Neural progenitor cell (in vitro differentiated cells): ENCODE measurements at regions not wholly inside any gene's neighbourhood (a gene's known extent, or its start where the extent isn't known, plus 50 kb on each side); places are given as distances from the start of the nearest gene placed in this dataset.
A peak's percentile ranks its signal among the peaks of the same experiment; 100 is the strongest.

ENCODE experiments used
- DNase-seq: peaks from one replicate; pipeline ENCODE4 v3.0.0-alpha.2; 2016; ENCODE audit warnings: low spot score
- H2AFZ ChIP-seq: fragments of 200-600 bp; sonication (generic); replicated peaks from 2 replicates; pipeline ENCODE4 v1.6.1; 2016; ENCODE audit warnings: antibody characterized with exemption
- H3F3A ChIP-seq: fragments of 200-600 bp; sonication (generic); 2 replicates; pipeline ENCODE4 v1.6.1; 2016; ENCODE audit warnings: antibody characterized with exemption, low read depth
- H3K27ac ChIP-seq: fragments of 200-600 bp; sonication (generic); 2 replicates; pipeline ENCODE4 v1.5.1; 2016; ENCODE audit warnings: mild to moderate bottlenecking
- H3K27me3 ChIP-seq: fragments of 200-600 bp; sonication (generic); 2 replicates; pipeline ENCODE4 v1.6.1; 2016; ENCODE audit warnings: mild to moderate bottlenecking, moderate library complexity
- H3K36me3 ChIP-seq: fragments of 200-600 bp; sonication (generic); 2 replicates; pipeline ENCODE4 v1.5.1; 2016
- H3K4me1 ChIP-seq: fragments of 200-600 bp; sonication (generic); 2 replicates; pipeline ENCODE4 v1.6.1; 2016; ENCODE audit warnings: mixed run types
- H3K4me2 ChIP-seq: fragments of 200-600 bp; sonication (generic); 2 replicates; pipeline ENCODE4 v1.6.1; 2016
- H3K4me3 ChIP-seq: fragments of 200-600 bp; sonication (generic); 2 replicates; pipeline ENCODE4 v1.5.1; 2016
- H3K79me2 ChIP-seq: fragments of 200-600 bp; sonication (generic); 2 replicates; pipeline ENCODE4 v1.6.1; 2016; ENCODE audit warnings: low read depth
- H3K9ac ChIP-seq: fragments of 200-600 bp; sonication (generic); 2 replicates; pipeline ENCODE4 v1.6.1; 2016
- H3K9me3 ChIP-seq: fragments of 200-600 bp; sonication (generic); 2 replicates; pipeline ENCODE4 v1.5.1; 2016; ENCODE audit warnings: low read depth
- H4K20me1 ChIP-seq: fragments of 200-600 bp; sonication (generic); 2 replicates; pipeline ENCODE4 v1.6.1; 2016; ENCODE audit warnings: low read depth
- H3K27ac Mint-ChIP-seq: 3 replicates; pipeline ENCODE4 v1.8.0; 2021; ENCODE audit warnings: mixed read lengths
- H3K27me3 Mint-ChIP-seq: 2 replicates; pipeline ENCODE4 v1.8.0; 2022; ENCODE audit warnings: low read depth, mild to moderate bottlenecking, inconsistent platforms, moderate library complexity, mixed read lengths; ENCODE audit not compliant: insufficient read depth
- H3K36me3 Mint-ChIP-seq: 3 replicates; pipeline ENCODE4 v1.8.0; 2021; ENCODE audit warnings: mixed read lengths
- H3K4me1 Mint-ChIP-seq: 3 replicates; pipeline ENCODE4 v1.8.0; 2021; ENCODE audit warnings: mixed read lengths
- H3K4me3 Mint-ChIP-seq: 3 replicates; pipeline ENCODE4 v1.8.0; 2021; ENCODE audit warnings: mild to moderate bottlenecking, moderate library complexity, mixed read lengths
- H3K9me3 Mint-ChIP-seq: 3 replicates; pipeline ENCODE4 v1.8.0; 2020; ENCODE audit warnings: mixed read lengths
- EZH2 ChIP-seq: fragments of 200-600 bp; sonication (generic); IDR thresholded peaks from 2 replicates; pipeline ENCODE4 v1.6.1; 2017; ENCODE audit warnings: antibody characterized with exemption, mild to moderate bottlenecking, moderate library complexity
- EZH2phosphoT487 ChIP-seq: fragments of 200-600 bp; sonication (generic); IDR thresholded peaks from 2 replicates; pipeline ENCODE4 v1.6.1; 2017; ENCODE audit warnings: antibody characterized with exemption
- TF ChIP-seq, protein P1 (sequence below): fragments of 200-600 bp; sonication (generic); IDR thresholded peaks from 2 replicates; pipeline ENCODE4 v1.5.1; 2017; ENCODE audit warnings: antibody characterized with exemption, mild to moderate bottlenecking

DNA sequence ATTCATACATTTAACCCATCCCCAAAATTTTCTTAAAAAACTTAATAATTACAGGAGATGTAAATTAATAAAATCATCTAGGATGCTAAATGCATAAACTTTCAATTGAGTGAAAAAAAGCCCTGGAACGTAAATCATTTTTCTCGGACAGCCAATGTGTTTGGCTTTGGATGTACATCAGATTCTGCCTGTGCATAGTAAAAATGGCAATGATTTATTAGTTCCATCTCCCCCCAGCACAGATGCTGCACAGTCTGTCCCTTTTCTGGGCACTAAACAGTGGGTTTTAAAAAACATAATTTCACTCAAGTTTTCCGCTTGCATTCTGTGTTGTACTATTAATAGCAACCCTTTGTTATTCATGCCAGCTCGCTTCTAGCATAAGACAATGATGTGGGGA is 147.7 kb downstream of the TM9SF2 start:
- Mint-ChIP-seq H3K4me1 (peaks cover 17% of the 10 kb centered on the region), H3K36me3 (no peaks in the 10 kb centered on the region), H3K9me3 (no peaks in the 10 kb centered on the region), H3K27me3 (peaks cover 4% of the 10 kb centered on the region), H3K27ac (no peak overlapping the region), H3K4me3 (no peak overlapping the region)
- no peak overlapping the region for H3K4me2 ChIP-seq
- no peak for DNase-seq
- H3K36me3 ChIP-seq, result no peaks in the 10 kb centered on the region
- H3K4me1 ChIP-seq, result peaks cover 16% of the 10 kb centered on the region
- no peak overlapping the region for H3K9ac ChIP-seq
- no peaks in the 10 kb centered on the region for H3F3A ChIP-seq
- no peak overlapping the region for H2AFZ ChIP-seq
- no peaks in the 10 kb centered on the region for H3K79me2 ChIP-seq
- no peak overlapping the region for H3K4me3 ChIP-seq
- TF ChIP-seq, protein P1, sequence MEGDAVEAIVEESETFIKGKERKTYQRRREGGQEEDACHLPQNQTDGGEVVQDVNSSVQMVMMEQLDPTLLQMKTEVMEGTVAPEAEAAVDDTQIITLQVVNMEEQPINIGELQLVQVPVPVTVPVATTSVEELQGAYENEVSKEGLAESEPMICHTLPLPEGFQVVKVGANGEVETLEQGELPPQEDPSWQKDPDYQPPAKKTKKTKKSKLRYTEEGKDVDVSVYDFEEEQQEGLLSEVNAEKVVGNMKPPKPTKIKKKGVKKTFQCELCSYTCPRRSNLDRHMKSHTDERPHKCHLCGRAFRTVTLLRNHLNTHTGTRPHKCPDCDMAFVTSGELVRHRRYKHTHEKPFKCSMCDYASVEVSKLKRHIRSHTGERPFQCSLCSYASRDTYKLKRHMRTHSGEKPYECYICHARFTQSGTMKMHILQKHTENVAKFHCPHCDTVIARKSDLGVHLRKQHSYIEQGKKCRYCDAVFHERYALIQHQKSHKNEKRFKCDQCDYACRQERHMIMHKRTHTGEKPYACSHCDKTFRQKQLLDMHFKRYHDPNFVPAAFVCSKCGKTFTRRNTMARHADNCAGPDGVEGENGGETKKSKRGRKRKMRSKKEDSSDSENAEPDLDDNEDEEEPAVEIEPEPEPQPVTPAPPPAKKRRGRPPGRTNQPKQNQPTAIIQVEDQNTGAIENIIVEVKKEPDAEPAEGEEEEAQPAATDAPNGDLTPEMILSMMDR, result no peak
- no peak for TF ChIP-seq EZH2
- TF ChIP-seq EZH2phosphoT487, result no peak
- no peaks in the 10 kb centered on the region for H4K20me1 ChIP-seq
- H3K9me3 ChIP-seq, result no peaks in the 10 kb centered on the region
- no peak overlapping the region for H3K27ac ChIP-seq
- no peaks in the 10 kb centered on the region for H3K27me3 ChIP-seq

DNA sequence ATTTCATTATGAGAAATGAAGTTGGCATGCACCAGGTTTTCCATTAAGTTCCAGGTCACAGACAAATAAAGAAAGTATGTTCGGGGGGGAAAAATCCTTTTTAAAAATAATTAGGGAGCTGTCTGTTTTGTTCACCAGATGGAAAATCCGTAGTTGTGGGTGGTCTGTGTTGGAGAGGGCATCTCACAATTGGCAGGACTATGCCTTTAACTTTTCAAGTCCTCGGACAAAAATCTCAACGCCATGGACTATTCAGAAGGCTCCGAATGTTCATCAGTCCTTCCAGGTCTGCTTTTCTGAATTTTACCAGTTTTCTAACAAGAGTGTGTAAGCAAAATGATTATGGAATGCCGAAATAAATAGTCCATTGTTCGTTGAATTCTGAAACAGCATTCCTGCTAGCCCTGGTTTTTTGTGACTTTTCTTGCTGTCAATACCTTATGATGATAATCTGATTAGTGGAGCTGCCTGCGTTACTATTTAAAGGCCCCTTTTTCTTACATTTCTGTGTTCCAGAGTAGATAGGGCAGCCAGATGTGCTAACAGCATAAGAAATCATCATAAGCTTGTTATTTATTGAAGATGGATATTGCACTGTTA is 146.9 kb downstream of the TM9SF2 start:
- no peak overlapping the region for H3K27ac ChIP-seq
- TF ChIP-seq EZH2phosphoT487 (no peak), EZH2 (no peak)
- TF ChIP-seq, protein P1, result no peak
- no peak overlapping the region for H2AFZ ChIP-seq
- no peaks in the 10 kb centered on the region for H4K20me1 ChIP-seq
- no peak overlapping the region for H3K27ac Mint-ChIP-seq
- peaks cover 17% of the 10 kb centered on the region for H3K4me1 Mint-ChIP-seq
- H3K36me3 Mint-ChIP-seq, result no peaks in the 10 kb centered on the region
- peak overlapping the region; percentile 16 for H3K4me2 ChIP-seq
- H3K27me3 ChIP-seq, result no peaks in the 10 kb centered on the region
- no peaks in the 10 kb centered on the region for H3K9me3 Mint-ChIP-seq
- H3K36me3 ChIP-seq, result no peaks in the 10 kb centered on the region
- no peaks in the 10 kb centered on the region for H3F3A ChIP-seq
- H3K27me3 Mint-ChIP-seq, result peaks cover 4% of the 10 kb centered on the region
- no peak overlapping the region for H3K4me3 ChIP-seq
- H3K9ac ChIP-seq, result no peak overlapping the region
- no peaks in the 10 kb centered on the region for H3K9me3 ChIP-seq
- no peak overlapping the region for H3K4me3 Mint-ChIP-seq
- H3K4me1 ChIP-seq, result peaks cover 16% of the 10 kb centered on the region
- DNase-seq, result peak; percentile 22
- H3K79me2 ChIP-seq, result no peaks in the 10 kb centered on the region

DNA sequence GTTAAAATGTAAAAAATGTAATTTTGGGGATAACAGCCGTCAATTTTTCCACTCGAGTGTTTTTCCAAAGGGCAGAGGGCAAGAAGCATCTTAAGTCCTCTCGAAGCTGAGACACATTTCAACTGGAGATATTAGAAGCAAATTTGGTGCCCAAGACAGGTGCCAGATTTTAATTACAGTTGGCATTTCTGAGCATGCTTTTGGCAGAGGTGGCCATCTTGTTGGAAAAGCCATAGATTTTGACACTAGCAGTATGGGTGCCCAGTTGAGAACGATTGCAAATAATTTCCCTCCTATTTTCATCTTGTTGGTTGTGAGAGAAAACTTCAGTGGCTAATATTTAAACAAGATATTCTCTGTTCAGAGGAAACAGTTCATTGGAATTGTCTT is 146.3 kb downstream of the TM9SF2 start:
- Histone ChIP-seq H4K20me1 (no peaks in the 10 kb centered on the region), H3K4me1 (peaks cover 16% of the 10 kb centered on the region), H3K27me3 (no peaks in the 10 kb centered on the region), H3K36me3 (no peaks in the 10 kb centered on the region), H3K9me3 (no peaks in the 10 kb centered on the region), H3K79me2 (no peaks in the 10 kb centered on the region), H2AFZ (no peak overlapping the region), H3K27ac (no peak overlapping the region), H3F3A (no peaks in the 10 kb centered on the region), H3K4me2 (no peak overlapping the region), H3K4me3 (no peak overlapping the region), H3K9ac (no peak overlapping the region)
- TF ChIP-seq EZH2 (no peak), EZH2phosphoT487 (no peak)
- TF ChIP-seq, protein P1, result no peak
- no peaks in the 10 kb centered on the region for H3K36me3 Mint-ChIP-seq
- H3K9me3 Mint-ChIP-seq, result no peaks in the 10 kb centered on the region
- no peak overlapping the region for H3K27ac Mint-ChIP-seq
- H3K4me1 Mint-ChIP-seq, result peaks cover 17% of the 10 kb centered on the region
- H3K27me3 Mint-ChIP-seq, result peaks cover 2% of the 10 kb centered on the region
- no peak overlapping the region for H3K4me3 Mint-ChIP-seq
- no peak for DNase-seq
